Psoas muscle (tissue), 7 donors: ENCODE measurements at regions not wholly inside any gene's neighbourhood (a gene's known extent, or its start where the extent isn't known, plus 50 kb on each side); places are given as distances from the start of the nearest gene placed in this dataset.

Experiments
- ATAC-seq, 4 donors: fragments of 200-7000 bp; cut with Tn5 transposase; one replicate each; pipeline ENCODE4 v1.9.1; 2020; ENCODE audit warnings: moderate library complexity in 3 of 4, mild to moderate bottlenecking in 2 of 4
- DNase-seq, 2 donors: peaks; one replicate each; pipeline ENCODE4 v3.0.0-alpha.2; 2020
- H3K27ac ChIP-seq: fragments of 200-600 bp; one replicate; pipeline ENCODE4 v1.8.0; 2022
- H3K27me3 ChIP-seq, 3 donors: fragments of 200-600 bp in 1 of 3; one replicate each; pipeline versions ENCODE4 v1.6.1 to v1.8.0; 2013 to 2022; ENCODE audit warnings: low read length in 2 of 3, mild to moderate bottlenecking in 2 of 3, moderate library complexity in 1 of 3; ENCODE audit not compliant: insufficient read depth in 3 of 3
- H3K36me3 ChIP-seq, 2 donors: fragments of 200-600 bp in 1 of 2; one replicate each; pipeline versions ENCODE4 v1.6.1 to v1.8.0; 2013 to 2022; ENCODE audit warnings: low read depth in 1 of 2, mild to moderate bottlenecking in 1 of 2, moderate library complexity in 1 of 2; ENCODE audit not compliant: insufficient read depth in 1 of 2
- H3K4me1 ChIP-seq: fragments of 200-600 bp; one replicate; pipeline ENCODE4 v1.8.0; 2022
- H3K4me3 ChIP-seq: fragments of 200-600 bp; one replicate; pipeline ENCODE4 v1.8.0; 2022; ENCODE audit warnings: mild to moderate bottlenecking
- H3K9me3 ChIP-seq: fragments of 200-600 bp; one replicate; pipeline ENCODE4 v1.8.0; 2022
- WGBS, 3 donors: extraction: QIAGEN DNeasy Blood & Tissue Kit; methylation state at CpG; one replicate each; pipeline versions ENCODE4 v1.1.6 to v1.1.7; 2013; 5-methylcytosine and 5-hydroxymethylcytosine counted together
- intact Hi-C, 2 donors: fragments of 100-400 bp; cut with DNase I; formaldehyde crosslinking; loops; one replicate each; pipeline versions ENCODE4 v1.11.0 to v1.14.2; 2022
- TF ChIP-seq, protein P1 (sequence below): fragments of 200-600 bp; IDR thresholded peaks from one replicate; pipeline ENCODE4 v1.8.0; 2022; ENCODE audit warnings: antibody characterized with exemption
- donor health status: healthy with polysubstance abuse.
- donor health status: DM: no; HTN: no; CAD: no; lungs with moderate emphysema.
- donor health status: Bipolar disorder and iron deficiency.
- donor health status: healthy.
- donor health status: DM: yes; HTN: yes; CAD: no.
- donor health status: DM: no; HTN: no; CAD: no.
- donor health status: DM: yes; HTN: yes; CAD: no.

DNA sequence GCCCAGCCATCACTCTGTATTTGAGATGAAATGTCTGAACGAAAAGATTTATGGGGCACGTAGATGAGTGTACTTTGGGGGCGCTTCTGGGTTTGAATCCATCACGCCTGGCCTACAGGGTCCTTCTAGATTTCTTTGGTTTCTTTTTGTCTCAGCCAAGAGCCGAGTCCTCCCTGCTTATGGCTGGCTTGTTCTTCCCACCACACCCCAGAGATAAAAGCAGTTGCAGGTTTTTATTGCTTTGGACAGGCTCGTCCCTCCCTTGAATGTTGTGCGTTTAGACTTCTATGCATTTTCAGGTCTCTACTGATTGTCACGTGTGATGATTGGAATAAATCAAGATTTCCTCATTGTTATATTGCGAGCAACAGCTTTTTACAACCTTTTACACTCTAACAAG is 104.8 kb upstream of the CHRNA7 start:
- no peaks in the 10 kb centered on the region for H3K36me3 ChIP-seq
- H3K9me3 ChIP-seq, result no peaks in the 10 kb centered on the region
- intact Hi-C loops, result no loop called here
- H3K4me1 ChIP-seq, result no peaks in the 10 kb centered on the region
- DNase-seq (no peak), ATAC-seq (no peak)
- 84 to 87% (median 85%) methylated on average over 9 of the region's 9 CpGs for WGBS, 3 donors
- no peak overlapping the region for H3K27ac ChIP-seq
- no peaks in the 10 kb centered on the region for H3K27me3 ChIP-seq
- TF ChIP-seq, protein P1, sequence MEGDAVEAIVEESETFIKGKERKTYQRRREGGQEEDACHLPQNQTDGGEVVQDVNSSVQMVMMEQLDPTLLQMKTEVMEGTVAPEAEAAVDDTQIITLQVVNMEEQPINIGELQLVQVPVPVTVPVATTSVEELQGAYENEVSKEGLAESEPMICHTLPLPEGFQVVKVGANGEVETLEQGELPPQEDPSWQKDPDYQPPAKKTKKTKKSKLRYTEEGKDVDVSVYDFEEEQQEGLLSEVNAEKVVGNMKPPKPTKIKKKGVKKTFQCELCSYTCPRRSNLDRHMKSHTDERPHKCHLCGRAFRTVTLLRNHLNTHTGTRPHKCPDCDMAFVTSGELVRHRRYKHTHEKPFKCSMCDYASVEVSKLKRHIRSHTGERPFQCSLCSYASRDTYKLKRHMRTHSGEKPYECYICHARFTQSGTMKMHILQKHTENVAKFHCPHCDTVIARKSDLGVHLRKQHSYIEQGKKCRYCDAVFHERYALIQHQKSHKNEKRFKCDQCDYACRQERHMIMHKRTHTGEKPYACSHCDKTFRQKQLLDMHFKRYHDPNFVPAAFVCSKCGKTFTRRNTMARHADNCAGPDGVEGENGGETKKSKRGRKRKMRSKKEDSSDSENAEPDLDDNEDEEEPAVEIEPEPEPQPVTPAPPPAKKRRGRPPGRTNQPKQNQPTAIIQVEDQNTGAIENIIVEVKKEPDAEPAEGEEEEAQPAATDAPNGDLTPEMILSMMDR, result no peak
- no peak overlapping the region for H3K4me3 ChIP-seq

DNA sequence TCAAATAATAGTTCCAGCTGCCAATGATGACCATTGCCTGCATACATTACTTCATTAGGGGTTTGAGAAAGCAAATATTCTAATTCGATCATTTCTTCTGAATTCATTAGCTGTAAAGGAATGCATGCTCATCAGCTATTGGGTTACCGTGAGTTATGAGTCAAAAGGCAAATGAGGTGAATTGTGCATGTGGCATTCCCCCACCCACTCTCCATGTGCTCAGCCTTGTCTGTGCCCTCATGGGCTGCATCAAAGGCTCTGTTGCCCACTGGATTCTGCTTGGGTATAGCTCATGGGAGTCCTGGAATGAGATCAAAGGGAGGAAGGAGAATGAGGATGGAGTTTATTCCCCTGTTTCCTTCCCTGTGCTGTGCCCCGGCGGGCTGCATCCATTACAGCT is 99.3 kb upstream of the CHRNA7 start:
- intact Hi-C loops, result no loop called here
- TF ChIP-seq, protein P1, result no peak
- Histone ChIP-seq H3K4me1 (no peaks in the 10 kb centered on the region), H3K27ac (no peak overlapping the region), H3K4me3 (no peak overlapping the region), H3K36me3 (no peaks in the 10 kb centered on the region), H3K9me3 (no peaks in the 10 kb centered on the region), H3K27me3 (peaks cover 0 to 2% (median 0%) of the 10 kb centered on the region in 3 donors)
- WGBS, 3 donors, result 60 to 75% (median 71%) methylated on average over 4 of the region's 4 CpGs
- no peak for ATAC-seq
- DNase-seq, result no peak

DNA sequence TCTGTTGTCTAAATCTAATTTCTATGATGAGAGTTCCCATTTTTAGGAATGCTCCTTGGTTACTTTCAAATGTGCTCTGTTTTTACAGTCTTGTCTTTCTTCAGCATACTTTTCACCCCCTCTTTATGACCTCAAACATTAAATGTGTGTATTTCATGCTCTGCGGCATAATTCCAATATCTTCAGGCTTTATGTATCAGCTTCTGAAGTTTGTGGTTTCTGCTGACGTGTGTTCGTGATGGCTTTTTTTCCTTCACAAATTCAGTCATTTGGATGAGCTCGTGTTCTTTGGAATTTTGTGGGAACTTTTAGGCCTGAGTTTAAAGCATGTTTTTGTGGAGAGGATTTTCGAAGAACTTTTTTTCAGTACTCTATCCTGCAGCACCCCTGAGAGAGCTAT is 97.7 kb upstream of the CHRNA7 start:
- intact Hi-C loops, result no loop called here
- WGBS, 3 donors, result 78 to 80% (median 79%) methylated on average over 5 of the region's 5 CpGs
- ATAC-seq (no peak), DNase-seq (no peak)
- Histone ChIP-seq H3K9me3 (no peaks in the 10 kb centered on the region), H3K36me3 (no peaks in the 10 kb centered on the region), H3K27ac (no peak overlapping the region), H3K27me3 (peaks cover 0 to 2% (median 0%) of the 10 kb centered on the region in 3 donors), H3K4me1 (no peaks in the 10 kb centered on the region), H3K4me3 (no peak overlapping the region)
- TF ChIP-seq, protein P1, result no peak

DNA sequence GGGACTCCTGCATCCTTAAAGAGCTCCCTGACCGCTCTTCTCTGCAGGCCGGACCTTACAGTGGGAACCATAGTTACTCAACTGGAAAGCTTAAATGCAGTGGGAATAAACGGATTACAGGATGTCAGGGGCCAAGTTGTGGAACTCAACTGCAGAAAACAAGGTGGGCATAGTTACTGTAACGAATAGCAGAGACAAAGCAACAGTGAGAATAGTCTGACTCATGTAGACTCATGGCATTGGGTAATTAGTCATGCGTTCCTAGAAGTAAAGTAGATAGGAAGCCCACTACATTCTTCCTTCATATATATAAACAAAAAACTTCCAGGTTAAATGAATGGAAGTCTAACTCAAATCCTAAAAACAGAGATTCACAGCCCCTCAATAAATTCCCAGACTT is 95.5 kb upstream of the CHRNA7 start:
- Histone ChIP-seq H3K4me3 (no peak overlapping the region), H3K36me3 (no peaks in the 10 kb centered on the region), H3K27ac (no peak overlapping the region), H3K27me3 (peaks cover 0 to 2% (median 0%) of the 10 kb centered on the region in 3 donors), H3K9me3 (no peaks in the 10 kb centered on the region), H3K4me1 (no peaks in the 10 kb centered on the region)
- WGBS, 3 donors, result 63 to 77% (median 65%) methylated on average over 5 of the region's 5 CpGs
- intact Hi-C loops, result no loop called here
- TF ChIP-seq, protein P1, result no peak
- DNase-seq (no peak), ATAC-seq (no peak)

DNA sequence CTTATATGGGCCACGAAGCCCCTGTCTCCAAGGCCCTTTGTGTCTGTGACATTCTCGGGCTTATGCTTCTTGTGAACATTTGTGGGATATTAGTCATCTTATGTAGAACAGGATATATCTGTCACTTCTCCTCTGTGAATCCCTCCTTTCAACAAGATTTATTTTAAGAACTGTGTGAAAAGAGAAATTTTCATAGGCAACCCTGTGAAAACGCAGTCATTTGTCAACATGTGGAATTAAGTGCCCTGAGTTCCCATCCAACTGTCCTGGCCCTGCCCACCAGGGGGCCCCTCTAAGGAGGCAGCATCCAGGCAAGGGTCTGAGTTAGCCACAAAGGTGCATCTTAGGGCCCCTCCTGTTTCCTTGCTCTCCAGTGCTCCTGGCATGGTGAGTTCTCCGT is 76.8 kb upstream of the CHRNA7 start:
- intact Hi-C loops, result no loop called here
- H3K27ac ChIP-seq, result no peak overlapping the region
- DNase-seq (no peak), ATAC-seq (no peak)
- WGBS, 3 donors, result 64 to 70% (median 68%) methylated on average over 4 of the region's 4 CpGs
- H3K4me1 ChIP-seq, result no peaks in the 10 kb centered on the region
- H3K9me3 ChIP-seq, result no peaks in the 10 kb centered on the region
- no peaks in the 10 kb centered on the region for H3K36me3 ChIP-seq
- TF ChIP-seq, protein P1, result no peak
- no peak overlapping the region for H3K4me3 ChIP-seq
- H3K27me3 ChIP-seq, result peaks cover 0 to 3% (median 0%) of the 10 kb centered on the region in 3 donors
